KMS-11 (cell line): ENCODE measurements at regions not wholly inside any gene's neighbourhood (a gene's known extent, or its start where the extent isn't known, plus 50 kb on each side); places are given as distances from the start of the nearest gene placed in this dataset.

ENCODE experiments used
- H2AFZ ChIP-seq: fragments of 200-600 bp; sonication (generic); 2 replicates; pipeline ENCODE4 v1.6.1; 2016; ENCODE audit warnings: antibody characterized with exemption, mixed run types, low read depth
- H3K27ac ChIP-seq: fragments of 200-600 bp; sonication (generic); 2 replicates; pipeline ENCODE4 v1.6.1; 2016; ENCODE audit warnings: mild to moderate bottlenecking, mixed run types
- H3K27me3 ChIP-seq: fragments of 200-600 bp; sonication (generic); 2 replicates; pipeline ENCODE4 v1.6.1; 2017; ENCODE audit warnings: mild to moderate bottlenecking, low read depth, mixed run types, moderate library complexity; ENCODE audit not compliant: insufficient read depth
- H3K36me3 ChIP-seq: fragments of 200-600 bp; sonication (generic); 2 replicates; pipeline ENCODE4 v1.6.1; 2017; ENCODE audit warnings: mild to moderate bottlenecking, mixed run types; ENCODE audit not compliant: insufficient read depth
- H3K4me1 ChIP-seq: fragments of 200-600 bp; sonication (generic); 2 replicates; pipeline ENCODE4 v1.6.1; 2016; ENCODE audit warnings: mild to moderate bottlenecking, low read depth, mixed run types; ENCODE audit not compliant: poor library complexity, severe bottlenecking
- H3K4me2 ChIP-seq: fragments of 200-600 bp; sonication (generic); 2 replicates; pipeline ENCODE4 v1.7.0; 2016; ENCODE audit warnings: mild to moderate bottlenecking, mixed run types
- H3K4me3 ChIP-seq: fragments of 200-600 bp; sonication (generic); IDR thresholded peaks from 2 replicates; pipeline ENCODE4 v1.6.1; 2017; ENCODE audit warnings: low read depth, low read length, mixed read lengths; ENCODE audit not compliant: insufficient read depth
- H3K79me2 ChIP-seq: fragments of 200-600 bp; sonication (generic); 2 replicates; pipeline ENCODE4 v1.6.1; 2016; ENCODE audit warnings: low read depth, mixed run types; ENCODE audit not compliant: insufficient read depth
- H3K9ac ChIP-seq: fragments of 200-600 bp; sonication (generic); 2 replicates; pipeline ENCODE4 v1.6.1; 2016; ENCODE audit warnings: mild to moderate bottlenecking, mixed run types
- H4K20me1 ChIP-seq: fragments of 200-600 bp; sonication (generic); 2 replicates; pipeline ENCODE4 v1.6.1; 2016; ENCODE audit warnings: mild to moderate bottlenecking, mixed run types; ENCODE audit not compliant: insufficient read depth
- CTCF ChIP-seq: fragments of 200-600 bp; sonication (generic); conservative IDR thresholded peaks from 2 replicates; pipeline ENCODE4 v1.6.1; 2017; ENCODE audit warnings: low read depth, mild to moderate bottlenecking, antibody characterized with exemption, low read length, moderate library complexity, mixed read lengths

- Histone ChIP-seq H4K20me1 (no peaks in the 10 kb centered on the region), H2AFZ (no peak overlapping the region), H3K4me1 (no peaks in the 10 kb centered on the region), H3K9ac (no peak overlapping the region), H3K36me3 (no peaks in the 10 kb centered on the region), H3K27ac (no peak overlapping the region), H3K4me2 (no peak overlapping the region), H3K27me3 (no peaks in the 10 kb centered on the region), H3K79me2 (no peaks in the 10 kb centered on the region), H3K4me3 (no peak overlapping the region)
- no peak for TF ChIP-seq CTCF
Measured at GRCh38 chr4:67292636-67293035, 252.7 kb downstream of the CENPC start.

DNA sequence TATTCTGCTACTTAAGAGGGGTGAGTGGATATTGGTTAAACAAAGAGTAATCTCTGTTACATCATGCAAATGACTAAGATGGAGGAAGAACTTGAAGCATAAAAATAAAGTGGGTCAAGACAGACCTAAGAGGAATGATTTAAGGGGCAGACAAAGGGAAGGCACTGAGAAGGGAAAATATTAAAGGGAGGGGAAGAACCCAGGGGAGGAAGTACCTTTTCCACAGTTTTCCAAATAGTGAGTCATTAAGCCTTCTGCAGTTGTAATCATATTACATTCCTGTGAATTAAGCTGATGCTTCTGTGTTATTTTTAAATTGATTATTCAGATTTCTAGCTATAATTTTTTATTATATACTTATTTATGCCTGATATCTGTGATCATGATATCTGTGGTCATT is 253.3 kb downstream of the CENPC start:
- Histone ChIP-seq H3K4me3 (no peak overlapping the region), H2AFZ (no peak overlapping the region), H3K27me3 (no peaks in the 10 kb centered on the region), H3K4me2 (no peak overlapping the region), H3K79me2 (no peaks in the 10 kb centered on the region), H4K20me1 (no peaks in the 10 kb centered on the region), H3K9ac (no peak overlapping the region), H3K4me1 (no peaks in the 10 kb centered on the region), H3K36me3 (no peaks in the 10 kb centered on the region), H3K27ac (no peak overlapping the region)
- TF ChIP-seq CTCF = no peak

DNA sequence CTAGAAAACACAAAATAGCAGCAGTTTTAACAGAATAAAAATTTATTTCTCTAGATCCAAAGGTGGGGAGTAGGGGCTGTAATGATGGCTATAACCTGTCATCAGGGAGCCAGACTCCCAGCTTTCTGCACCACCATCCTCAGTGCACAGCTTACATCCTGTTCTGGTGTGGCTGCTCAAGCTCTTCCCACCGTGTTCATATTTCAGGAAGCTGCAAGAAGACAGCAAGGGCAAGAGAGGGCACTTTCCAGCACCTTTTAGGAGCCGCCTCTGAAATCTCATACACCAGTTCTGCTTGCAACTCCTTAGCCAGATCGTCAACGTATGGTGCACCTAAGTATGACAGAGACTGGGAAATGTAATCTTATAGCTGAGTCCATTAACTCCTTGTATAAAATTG is 253.7 kb downstream of the CENPC start:
- no peak overlapping the region for H2AFZ ChIP-seq
- no peaks in the 10 kb centered on the region for H3K27me3 ChIP-seq
- no peak overlapping the region for H3K9ac ChIP-seq

GRCh38 chr4:67288964-67289363 is 256.3 kb downstream of the CENPC start:
- Histone ChIP-seq H3K4me3 (no peak overlapping the region), H3K4me1 (no peaks in the 10 kb centered on the region), H3K4me2 (no peak overlapping the region), H3K36me3 (no peaks in the 10 kb centered on the region), H3K9ac (no peak overlapping the region), H3K79me2 (no peaks in the 10 kb centered on the region), H2AFZ (no peak overlapping the region), H4K20me1 (no peaks in the 10 kb centered on the region), H3K27me3 (no peaks in the 10 kb centered on the region), H3K27ac (no peak overlapping the region)
- peak; percentile 38; the same call in 1 of the 2 replicates for TF ChIP-seq CTCF

More for the DNA sequence above, 253.7 kb downstream of the CENPC start:
- no peaks in the 10 kb centered on the region for H3K79me2 ChIP-seq
- H3K4me3 ChIP-seq = no peak overlapping the region
- H4K20me1 ChIP-seq = no peaks in the 10 kb centered on the region
- no peak overlapping the region for H3K27ac ChIP-seq
- H3K4me2 ChIP-seq = no peak overlapping the region
- no peaks in the 10 kb centered on the region for H3K4me1 ChIP-seq
- no peaks in the 10 kb centered on the region for H3K36me3 ChIP-seq
- TF ChIP-seq CTCF = no peak
